ENCODE measurements at regions not wholly inside any gene's neighbourhood (a gene's known extent, or its start where the extent isn't known, plus 50 kb on each side); places are given as distances from the start of the nearest gene placed in this dataset.

DNA sequence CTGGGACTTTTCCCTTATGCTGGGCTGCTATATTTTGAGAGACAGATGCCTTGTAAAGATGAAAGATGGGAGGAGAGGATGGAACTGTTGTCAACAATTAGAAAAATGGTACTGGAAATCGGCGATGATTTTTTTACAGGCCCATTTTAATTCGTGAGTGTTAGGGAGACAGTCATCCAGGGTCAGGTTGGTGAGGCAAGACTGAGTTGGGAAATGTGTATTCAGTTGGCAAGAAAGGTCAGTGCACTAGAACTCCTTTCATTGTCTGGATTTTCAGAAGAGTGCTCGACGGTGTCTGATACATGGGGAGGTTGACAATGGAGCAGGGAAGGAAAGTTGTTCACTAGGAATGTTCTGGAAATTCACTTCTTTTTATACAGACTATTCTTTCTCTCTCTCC lies 394.4 kb downstream of the QKI start:
- no peak for TF ChIP-seq POLR2A (IDR thresholded peaks at IDR 0.05; ENCODE audit: low read depth)
- TF ChIP-seq, protein P1, sequence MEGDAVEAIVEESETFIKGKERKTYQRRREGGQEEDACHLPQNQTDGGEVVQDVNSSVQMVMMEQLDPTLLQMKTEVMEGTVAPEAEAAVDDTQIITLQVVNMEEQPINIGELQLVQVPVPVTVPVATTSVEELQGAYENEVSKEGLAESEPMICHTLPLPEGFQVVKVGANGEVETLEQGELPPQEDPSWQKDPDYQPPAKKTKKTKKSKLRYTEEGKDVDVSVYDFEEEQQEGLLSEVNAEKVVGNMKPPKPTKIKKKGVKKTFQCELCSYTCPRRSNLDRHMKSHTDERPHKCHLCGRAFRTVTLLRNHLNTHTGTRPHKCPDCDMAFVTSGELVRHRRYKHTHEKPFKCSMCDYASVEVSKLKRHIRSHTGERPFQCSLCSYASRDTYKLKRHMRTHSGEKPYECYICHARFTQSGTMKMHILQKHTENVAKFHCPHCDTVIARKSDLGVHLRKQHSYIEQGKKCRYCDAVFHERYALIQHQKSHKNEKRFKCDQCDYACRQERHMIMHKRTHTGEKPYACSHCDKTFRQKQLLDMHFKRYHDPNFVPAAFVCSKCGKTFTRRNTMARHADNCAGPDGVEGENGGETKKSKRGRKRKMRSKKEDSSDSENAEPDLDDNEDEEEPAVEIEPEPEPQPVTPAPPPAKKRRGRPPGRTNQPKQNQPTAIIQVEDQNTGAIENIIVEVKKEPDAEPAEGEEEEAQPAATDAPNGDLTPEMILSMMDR (IDR thresholded peaks at IDR 0.05): no peak
- no peak for TF ChIP-seq EP300 (IDR thresholded peaks at IDR 0.05)
- TF ChIP-seq POLR2AphosphoS5 (IDR thresholded peaks at IDR 0.05): no peak
- DNase-seq (ENCODE audit: extremely low spot score): peak; percentile 70
- 90% methylated on average over 5 of the region's 5 CpGs for WGBS
- H3K9me3 ChIP-seq: no peaks in the 10 kb centered on the region
- no peaks in the 10 kb centered on the region for H3K36me3 ChIP-seq
- H3K27me3 ChIP-seq: no peaks in the 10 kb centered on the region
- peaks cover 0 to 1% (median 0%) of the 10 kb centered on the region in 4 donors for H3K4me1 ChIP-seq
- no peak overlapping the region for H3K4me3 ChIP-seq
- no peak overlapping the region for H3K27ac ChIP-seq (replicated peaks in 1 of 4)
- intact Hi-C loops (cut with DNase I): no loop called here

DNA sequence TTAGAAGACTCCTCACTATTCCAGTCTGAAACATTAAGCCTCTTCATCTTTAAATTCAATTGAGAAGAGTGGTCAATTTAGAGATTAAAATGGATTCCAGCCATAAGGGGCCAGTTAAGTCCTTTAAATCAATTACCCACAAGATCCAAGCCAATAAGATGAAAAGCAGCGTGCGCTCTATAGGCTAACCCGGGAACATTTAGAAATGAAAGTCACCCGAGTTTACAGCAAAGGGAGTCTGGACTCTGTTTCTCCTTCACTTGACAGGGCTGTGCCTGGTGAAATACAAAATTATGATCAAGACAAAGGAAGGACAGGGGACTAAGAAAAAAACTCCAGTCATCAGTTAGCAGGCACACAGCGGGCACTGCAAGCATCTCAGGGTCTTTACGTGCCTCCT lies 393.7 kb downstream of the QKI start:
- no peaks in the 10 kb centered on the region for H3K27me3 ChIP-seq
- DNase-seq (ENCODE audit: extremely low spot score): no peak
- H3K36me3 ChIP-seq: no peaks in the 10 kb centered on the region
- no peak overlapping the region for H3K27ac ChIP-seq (replicated peaks in 1 of 4)
- H3K4me3 ChIP-seq: no peak overlapping the region
- 88% methylated on average over 6 of the region's 6 CpGs for WGBS
- H3K9me3 ChIP-seq: no peaks in the 10 kb centered on the region
- no peaks in the 10 kb centered on the region for H3K4me1 ChIP-seq
- TF ChIP-seq, protein P1 (IDR thresholded peaks at IDR 0.05): no peak
- TF ChIP-seq EP300 (IDR thresholded peaks at IDR 0.05): no peak
- no peak for TF ChIP-seq POLR2AphosphoS5 (IDR thresholded peaks at IDR 0.05)
- TF ChIP-seq POLR2A (IDR thresholded peaks at IDR 0.05; ENCODE audit: low read depth): no peak
- intact Hi-C loops (cut with DNase I): no loop called here

DNA sequence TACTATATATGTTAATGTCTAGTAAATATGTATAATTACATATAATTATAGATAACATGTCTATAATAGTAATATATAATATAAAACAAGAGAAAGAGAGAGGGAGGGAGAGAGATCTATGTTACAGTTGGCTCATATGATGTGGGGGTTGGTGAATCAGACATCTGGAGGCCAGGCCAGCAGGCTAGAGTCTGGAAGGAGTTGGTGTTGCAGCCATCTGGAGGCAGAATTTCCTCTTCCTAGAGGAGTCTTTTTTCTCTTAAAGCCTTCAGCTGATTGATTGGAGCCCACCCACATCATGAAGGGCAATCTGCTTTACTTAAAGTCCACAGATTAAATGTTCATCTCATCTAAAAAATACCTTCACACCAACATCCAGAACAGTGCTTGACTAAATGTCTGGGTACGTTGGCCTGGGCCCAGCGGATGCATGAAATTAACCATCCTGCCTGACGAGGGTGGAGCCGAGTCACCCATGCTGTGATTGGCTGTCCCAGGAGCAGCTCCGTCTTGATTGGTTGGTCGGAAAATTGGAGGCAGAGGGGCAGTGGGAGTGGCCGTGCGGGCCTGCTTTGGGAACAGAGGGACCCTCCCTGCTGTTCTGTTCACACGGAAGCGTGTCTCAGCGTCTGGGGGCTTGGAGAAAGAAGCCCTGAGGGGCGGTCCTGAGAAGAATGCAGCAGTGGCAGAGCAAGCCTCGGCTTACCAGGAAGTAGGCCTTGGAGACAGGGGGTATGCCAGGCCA lies 392.4 kb downstream of the QKI start:
- WGBS: 98% methylated on average over 11 of the region's 13 CpGs
- H3K4me1 ChIP-seq: no peaks in the 10 kb centered on the region
- H3K27me3 ChIP-seq: no peaks in the 10 kb centered on the region
- intact Hi-C loops (cut with DNase I): no loop called here
- H3K36me3 ChIP-seq: no peaks in the 10 kb centered on the region
- no peak overlapping the region for H3K27ac ChIP-seq (replicated peaks in 1 of 4)
- H3K4me3 ChIP-seq: no peak overlapping the region
- peak; percentile 89 for DNase-seq (ENCODE audit: extremely low spot score)
- no peaks in the 10 kb centered on the region for H3K9me3 ChIP-seq
- TF ChIP-seq EP300 (IDR thresholded peaks at IDR 0.05) (no peak), POLR2A (IDR thresholded peaks at IDR 0.05; ENCODE audit: low read depth) (no peak), POLR2AphosphoS5 (IDR thresholded peaks at IDR 0.05) (no peak)
- TF ChIP-seq, protein P1 (IDR thresholded peaks at IDR 0.05): no peak

DNA sequence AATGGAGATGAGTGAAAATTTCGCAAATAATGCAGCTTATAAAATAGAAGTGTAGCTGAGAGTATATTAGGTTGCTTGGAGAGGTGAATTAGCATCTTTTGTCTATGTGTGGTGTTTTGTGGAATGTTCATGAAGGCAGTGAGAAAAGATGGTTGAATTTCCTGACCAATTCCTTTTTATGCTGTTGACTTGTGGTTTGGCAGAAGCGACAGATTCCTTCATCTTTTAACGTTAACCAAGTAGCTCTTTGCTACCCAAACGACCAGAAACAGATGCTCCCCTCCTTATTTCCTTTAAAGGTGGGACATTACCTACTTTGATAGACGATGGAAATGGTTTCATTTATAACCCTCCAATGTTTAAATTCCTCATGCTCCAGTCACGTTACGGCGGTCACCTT lies 390.5 kb downstream of the QKI start:
- Histone ChIP-seq H3K4me3 (no peak overlapping the region), H3K36me3 (no peaks in the 10 kb centered on the region), H3K27ac (replicated peaks in 1 of 4) (no peak overlapping the region), H3K27me3 (no peaks in the 10 kb centered on the region), H3K9me3 (no peaks in the 10 kb centered on the region), H3K4me1 (no peaks in the 10 kb centered on the region)
- intact Hi-C loops (cut with DNase I): no loop called here
- no peak for DNase-seq (ENCODE audit: extremely low spot score)
- WGBS: 76% methylated on average over 8 of the region's 8 CpGs
- TF ChIP-seq POLR2A (IDR thresholded peaks at IDR 0.05; ENCODE audit: low read depth) (no peak), EP300 (IDR thresholded peaks at IDR 0.05) (no peak), POLR2AphosphoS5 (IDR thresholded peaks at IDR 0.05) (no peak)
- TF ChIP-seq, protein P1 (IDR thresholded peaks at IDR 0.05): no peak

DNA sequence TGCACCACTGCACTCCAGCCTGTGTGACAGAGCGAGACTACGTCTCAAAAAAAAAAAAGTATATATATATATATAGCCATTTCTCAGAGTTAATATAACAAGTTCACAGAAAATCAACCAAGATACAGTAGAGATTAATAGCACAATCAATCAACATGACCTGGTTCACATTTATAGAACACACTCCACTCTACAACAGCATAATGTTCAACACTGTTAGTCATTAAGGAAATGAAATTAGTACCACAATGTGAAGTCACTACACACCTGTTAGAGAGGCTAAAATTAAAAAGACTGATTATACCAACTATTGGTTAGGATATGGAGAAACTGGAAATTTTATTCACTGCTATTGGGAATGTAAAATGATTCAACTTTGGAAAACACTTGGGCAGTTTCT lies 387.7 kb downstream of the QKI start:
- Histone ChIP-seq H3K4me1 (no peaks in the 10 kb centered on the region), H3K9me3 (no peaks in the 10 kb centered on the region), H3K4me3 (no peak overlapping the region), H3K36me3 (no peaks in the 10 kb centered on the region), H3K27me3 (no peaks in the 10 kb centered on the region), H3K27ac (replicated peaks in 1 of 4) (no peak overlapping the region)
- WGBS: 92% methylated on average over 2 of the region's 2 CpGs
- intact Hi-C loops (cut with DNase I): no loop called here
- TF ChIP-seq POLR2AphosphoS5 (IDR thresholded peaks at IDR 0.05) (no peak), EP300 (IDR thresholded peaks at IDR 0.05) (no peak), POLR2A (IDR thresholded peaks at IDR 0.05; ENCODE audit: low read depth) (no peak)
- TF ChIP-seq, protein P1 (IDR thresholded peaks at IDR 0.05): no peak
- no peak for DNase-seq (ENCODE audit: extremely low spot score)

All from esophagus muscularis mucosa (tissue), 4 donors.